Mesothelial cell of epicardium (in vitro differentiated cells): ENCODE measurements at regions not wholly inside any gene's neighbourhood (a gene's known extent, or its start where the extent isn't known, plus 50 kb on each side); places are given as distances from the start of the nearest gene placed in this dataset.

ENCODE experiments used
- DNase-seq, 2 experiments: peaks; one replicate each; pipeline ENCODE4 v3.0.0; 2021; ENCODE audit warnings: low spot score in 2 of 2; ENCODE audit not compliant: unreplicated experiment in 2 of 2
- H3K27ac Mint-ChIP-seq: 2 replicates; pipeline ENCODE4 v1.8.0; 2021; ENCODE audit warnings: mixed read lengths
- H3K27me3 Mint-ChIP-seq: 2 replicates; pipeline ENCODE4 v1.8.0; 2021; ENCODE audit warnings: low read depth, mixed read lengths
- H3K36me3 Mint-ChIP-seq: 2 replicates; pipeline ENCODE4 v1.8.0; 2021; ENCODE audit warnings: mixed read lengths
- H3K4me1 Mint-ChIP-seq: 2 replicates; pipeline ENCODE4 v1.8.0; 2021; ENCODE audit warnings: mixed read lengths
- H3K4me3 Mint-ChIP-seq: 2 replicates; pipeline ENCODE4 v1.8.0; 2021; ENCODE audit warnings: mild to moderate bottlenecking, moderate library complexity, mixed read lengths
- H3K9me3 Mint-ChIP-seq: 2 replicates; pipeline ENCODE4 v1.8.0; 2021; ENCODE audit warnings: mixed read lengths
- CTCF ChIP-seq: fragments of 200-600 bp; sonication (generic); IDR thresholded peaks from one replicate; pipeline ENCODE4 v1.5.0; 2021; ENCODE audit warnings: antibody characterized with exemption; ENCODE audit not compliant: unreplicated experiment

- Mint-ChIP-seq H3K36me3 (no peaks in the 10 kb centered on the region), H3K27ac (no peak overlapping the region), H3K27me3 (no peaks in the 10 kb centered on the region), H3K9me3 (no peaks in the 10 kb centered on the region), H3K4me3 (no peak overlapping the region), H3K4me1 (no peaks in the 10 kb centered on the region)
- DNase-seq = no peak
- TF ChIP-seq CTCF = no peak
Measured at GRCh38 chr10:2165771-2166460, 428.6 kb upstream of the ADARB2 start.

GRCh38 chr10:2150288-2150687, 413.0 kb upstream of the ADARB2 start:
- no peak for DNase-seq
- no peak for TF ChIP-seq CTCF
- H3K27me3 Mint-ChIP-seq = peaks cover 3% of the 10 kb centered on the region
- H3K36me3 Mint-ChIP-seq = no peaks in the 10 kb centered on the region
- no peak overlapping the region for H3K4me3 Mint-ChIP-seq
- H3K4me1 Mint-ChIP-seq = peaks cover 2% of the 10 kb centered on the region
- H3K9me3 Mint-ChIP-seq = no peaks in the 10 kb centered on the region
- no peak overlapping the region for H3K27ac Mint-ChIP-seq

- no peaks in the 10 kb centered on the region for H3K9me3 Mint-ChIP-seq
- no peaks in the 10 kb centered on the region for H3K36me3 Mint-ChIP-seq
- H3K27ac Mint-ChIP-seq = no peak overlapping the region
- no peak overlapping the region for H3K4me3 Mint-ChIP-seq
- TF ChIP-seq CTCF = no peak
- no peak for DNase-seq
- peaks cover 2% of the 10 kb centered on the region for H3K4me1 Mint-ChIP-seq
- H3K27me3 Mint-ChIP-seq = peaks cover 3% of the 10 kb centered on the region
Measured at GRCh38 chr10:2145926-2146478, 408.7 kb upstream of the ADARB2 start.

- H3K36me3 Mint-ChIP-seq = no peaks in the 10 kb centered on the region
- no peak overlapping the region for H3K27ac Mint-ChIP-seq
- DNase-seq = no peak
- no peaks in the 10 kb centered on the region for H3K9me3 Mint-ChIP-seq
- TF ChIP-seq CTCF = no peak
- no peak overlapping the region for H3K4me3 Mint-ChIP-seq
- H3K4me1 Mint-ChIP-seq = peaks cover 2% of the 10 kb centered on the region
- H3K27me3 Mint-ChIP-seq = peaks cover 3% of the 10 kb centered on the region
Measured at GRCh38 chr10:2145491-2145890, 408.2 kb upstream of the ADARB2 start.

GRCh38 chr10:2144584-2144983, 407.3 kb upstream of the ADARB2 start:
- Mint-ChIP-seq H3K9me3 (no peaks in the 10 kb centered on the region), H3K27ac (no peak overlapping the region), H3K36me3 (no peaks in the 10 kb centered on the region), H3K27me3 (peaks cover 5% of the 10 kb centered on the region), H3K4me3 (no peak overlapping the region), H3K4me1 (peaks cover 2% of the 10 kb centered on the region)
- DNase-seq = no peak
- no peak for TF ChIP-seq CTCF
